GM19193 (cell line): ENCODE measurements at regions not wholly inside any gene's neighbourhood (a gene's known extent, or its start where the extent isn't known, plus 50 kb on each side); places are given as distances from the start of the nearest gene placed in this dataset.

ENCODE experiments used
- POLR2A ChIP-seq: IDR thresholded peaks from 4 replicates; pipeline ENCODE4 v1.6.1; 2011; ENCODE audit not compliant: insufficient read depth, insufficient read length; ENCODE audit errors: extremely low read depth

- no peak for TF ChIP-seq POLR2A
Measured at GRCh38 chr2:122034344-122034743, 278.9 kb downstream of the TSN start.

GRCh38 chr2:122034777-122035176 is 279.3 kb downstream of the TSN start:
- no peak for TF ChIP-seq POLR2A

- no peak for TF ChIP-seq POLR2A
Measured at GRCh38 chr2:122041455-122041854, 286.0 kb downstream of the TSN start.

GRCh38 chr2:122055521-122055931 is 300.1 kb downstream of the TSN start:
- no peak for TF ChIP-seq POLR2A

GRCh38 chr2:122056853-122057252 is 301.4 kb downstream of the TSN start:
- TF ChIP-seq POLR2A: no peak

- no peak for TF ChIP-seq POLR2A
Measured at GRCh38 chr2:122061206-122061605, 305.8 kb downstream of the TSN start.

GRCh38 chr2:122061831-122062230 is 306.4 kb downstream of the TSN start:
- no peak for TF ChIP-seq POLR2A

- no peak for TF ChIP-seq POLR2A
Measured at GRCh38 chr2:122062506-122062905, 307.1 kb downstream of the TSN start.

- TF ChIP-seq POLR2A: no peak
Measured at GRCh38 chr2:122063716-122064115, 308.3 kb downstream of the TSN start.

- TF ChIP-seq POLR2A: no peak
Measured at GRCh38 chr2:122070241-122070731, 314.8 kb downstream of the TSN start.

GRCh38 chr2:122072666-122073065 is 317.2 kb downstream of the TSN start:
- TF ChIP-seq POLR2A: no peak

- no peak for TF ChIP-seq POLR2A
Measured at GRCh38 chr2:122074201-122074600, 318.8 kb downstream of the TSN start.

GRCh38 chr2:122075381-122075780 is 319.9 kb downstream of the TSN start:
- TF ChIP-seq POLR2A: no peak

- TF ChIP-seq POLR2A: no peak
Measured at GRCh38 chr2:122077114-122077513, 321.7 kb downstream of the TSN start.

- TF ChIP-seq POLR2A: no peak
Measured at GRCh38 chr2:122077771-122078170, 322.3 kb downstream of the TSN start.

- no peak for TF ChIP-seq POLR2A
Measured at GRCh38 chr2:122078451-122078850, 323.0 kb downstream of the TSN start.

GRCh38 chr2:122079844-122080243 is 324.4 kb downstream of the TSN start:
- TF ChIP-seq POLR2A: no peak
